ENCODE measurements at regions not wholly inside any gene's neighbourhood (a gene's known extent, or its start where the extent isn't known, plus 50 kb on each side); places are given as distances from the start of the nearest gene placed in this dataset.
"Not testable (repeated sequence)": the region's sequence is repeated elsewhere in the genome, so short reads cannot be mapped to it uniquely, and the experiment has no call there.

DNA sequence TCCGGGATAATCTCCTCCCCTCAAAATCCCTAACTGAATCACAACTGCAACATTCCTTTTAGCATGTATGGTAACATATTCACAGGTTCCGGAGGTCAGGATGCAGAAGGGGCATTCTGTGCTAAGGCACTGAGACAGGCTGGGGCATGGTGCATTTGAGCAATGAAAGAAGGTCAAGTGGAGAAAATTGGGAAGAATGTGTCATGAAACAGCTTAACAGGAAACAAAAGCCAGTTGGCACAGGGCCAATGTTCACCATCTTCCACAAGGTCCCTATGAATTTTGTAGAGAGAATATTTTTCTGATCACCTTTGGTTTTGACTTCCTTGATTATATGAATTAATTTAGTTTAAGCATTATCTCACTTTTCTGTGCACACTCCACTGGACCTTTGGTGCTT is 587.7 kb upstream of the NR2F2 start:
- no peak for DNase-seq (ENCODE audit: low spot score)

- no peak for DNase-seq (ENCODE audit: low spot score)
These were observed 573.3 kb upstream of the NR2F2 start for GRCh38 chr15:95757171-95757570.

GRCh38 chr15:95758451-95758850 is 572.0 kb upstream of the NR2F2 start:
- DNase-seq (ENCODE audit: low spot score) = no peak

DNA sequence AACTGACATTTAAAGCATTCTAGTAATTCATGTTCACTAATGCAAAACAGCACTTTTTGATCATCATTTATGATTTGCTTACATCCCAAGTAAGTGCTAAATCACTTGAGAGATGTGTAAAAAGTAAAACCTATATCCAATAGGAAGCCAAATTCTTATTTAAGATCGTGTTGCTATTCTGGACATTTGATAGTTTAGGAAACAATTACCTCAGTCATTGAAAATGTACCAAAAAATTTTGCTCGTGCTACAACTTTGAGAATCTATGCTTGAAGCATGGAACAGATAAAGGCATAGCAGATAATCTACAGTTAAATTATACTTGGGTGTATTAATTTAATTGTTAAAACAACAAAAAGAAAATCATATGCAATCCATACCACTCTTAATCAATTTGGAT is 571.6 kb upstream of the NR2F2 start:
- DNase-seq (ENCODE audit: low spot score) = no peak

DNA sequence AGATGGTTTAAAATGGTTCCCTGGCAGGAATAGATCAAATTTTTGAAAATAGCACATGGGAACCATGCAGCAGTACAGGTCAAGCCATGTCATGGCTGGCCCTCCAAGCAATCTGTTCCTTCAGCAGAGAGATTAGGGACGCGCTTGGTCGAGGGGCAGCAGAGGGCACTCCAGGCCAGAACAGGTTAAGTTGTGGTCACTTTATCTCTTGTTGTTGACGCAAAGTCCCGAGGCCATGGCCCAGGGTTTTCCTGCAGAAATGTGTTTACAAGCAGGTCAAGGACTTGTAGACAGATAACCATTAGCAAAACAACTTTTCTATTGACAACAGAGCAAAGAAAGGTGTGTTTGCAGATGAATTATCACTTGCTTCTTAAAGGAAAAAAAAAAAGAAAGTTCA is 570.0 kb upstream of the NR2F2 start:
- DNase-seq (ENCODE audit: low spot score) = no peak

- DNase-seq (ENCODE audit: low spot score) = no peak
These were observed 568.9 kb upstream of the NR2F2 start for GRCh38 chr15:95761501-95762165.

DNA sequence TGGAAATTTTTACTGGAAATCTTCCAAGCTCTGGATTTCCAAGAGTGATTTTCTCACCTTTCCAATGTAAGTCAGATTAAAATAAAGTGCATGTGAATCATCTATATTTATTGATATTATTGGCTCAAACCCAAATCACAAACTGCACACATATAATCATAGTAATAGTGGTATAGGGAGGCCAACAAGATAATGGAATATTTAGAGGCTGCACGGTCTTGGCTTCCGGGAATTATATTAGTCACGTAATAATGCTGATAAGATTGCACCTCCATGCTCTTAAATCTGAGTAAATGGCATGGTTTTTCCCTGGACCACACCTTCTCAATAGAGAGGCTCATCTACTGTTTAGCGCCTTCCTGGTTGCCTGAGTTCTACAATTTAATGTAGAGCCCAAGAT is 567.1 kb upstream of the NR2F2 start:
- no peak for DNase-seq (ENCODE audit: low spot score)

DNA sequence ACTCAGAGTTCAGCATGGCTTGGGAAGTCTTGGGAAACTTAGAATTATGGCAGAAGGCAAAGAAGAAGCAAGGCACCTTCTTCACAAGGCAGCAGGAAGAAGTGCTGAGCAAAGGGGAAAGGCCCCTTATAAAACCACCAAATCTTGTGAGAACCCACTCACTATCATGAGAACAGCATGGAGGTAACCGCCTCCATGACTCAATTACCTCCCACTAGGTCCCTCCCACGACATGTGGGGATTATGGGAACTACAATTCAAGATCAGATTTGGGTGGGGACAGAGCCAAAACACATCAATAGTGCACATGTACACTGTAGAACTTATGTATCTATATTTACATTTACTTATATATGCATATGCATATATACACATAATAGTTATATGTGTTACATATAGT is 565.3 kb upstream of the NR2F2 start:
- no peak for DNase-seq (ENCODE audit: low spot score)

GRCh38 chr15:95770196-95770595 is 560.3 kb upstream of the NR2F2 start:
- no peak for DNase-seq (ENCODE audit: low spot score)

GRCh38 chr15:95772982-95773381 is 557.5 kb upstream of the NR2F2 start:
- no peak for DNase-seq (ENCODE audit: low spot score)

DNA sequence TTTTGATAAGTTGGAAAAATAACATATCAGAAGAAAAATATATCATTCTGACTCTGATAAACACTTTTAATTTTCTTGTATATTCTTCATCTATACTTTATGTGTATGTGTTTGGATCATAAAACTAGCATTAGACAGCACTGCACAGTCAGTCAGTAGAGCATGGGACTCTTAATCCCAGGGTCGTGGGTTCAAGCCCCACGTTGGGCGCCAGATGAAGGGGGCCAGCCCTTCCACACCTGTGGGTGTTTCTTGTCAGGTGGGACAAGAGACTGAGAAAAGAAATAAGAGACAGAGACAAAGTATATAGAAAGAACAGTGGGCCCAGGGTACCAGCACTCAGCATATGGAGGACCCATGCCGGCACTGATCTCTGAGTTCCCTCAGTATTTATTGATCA is 546.0 kb upstream of the NR2F2 start:
- no peak for DNase-seq (ENCODE audit: low spot score)

DNA sequence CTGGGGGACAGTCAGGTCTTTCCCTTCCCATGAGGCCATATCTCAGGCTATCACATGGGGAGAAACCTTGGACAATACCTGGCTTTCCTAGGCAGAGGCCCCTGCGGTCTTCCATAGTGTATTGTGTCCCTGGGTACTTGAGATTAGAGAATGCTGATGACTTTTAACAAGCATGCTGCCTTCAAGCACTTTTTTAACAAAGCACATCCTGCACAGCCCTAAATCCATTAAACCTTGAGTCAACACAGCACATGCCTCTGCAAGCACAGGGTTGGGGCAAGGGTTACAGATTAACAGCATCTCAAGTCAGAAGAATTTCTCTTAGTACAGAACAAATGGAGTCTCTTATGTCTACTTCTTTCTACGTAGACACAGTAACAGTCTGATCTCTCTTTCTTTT is 545.2 kb upstream of the NR2F2 start:
- DNase-seq (ENCODE audit: low spot score) = not testable (repeated sequence)

DNA sequence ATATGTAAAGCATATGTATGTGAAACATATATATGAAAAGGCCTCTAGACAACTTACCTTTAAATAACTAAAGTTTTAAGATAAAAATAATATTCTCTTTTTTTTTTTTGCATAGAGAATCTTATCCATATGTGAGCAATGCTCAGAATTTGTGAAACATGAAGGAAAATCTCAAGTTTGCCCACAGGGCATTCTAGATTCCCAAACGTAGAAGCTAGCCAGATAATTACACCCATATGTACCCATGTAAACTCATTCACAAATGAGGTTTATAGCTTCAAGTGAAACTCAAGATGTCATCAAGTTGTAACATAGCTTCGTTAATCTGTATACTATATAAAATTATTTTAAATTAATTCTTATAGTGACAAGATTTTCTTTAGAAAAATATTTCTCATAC is 537.3 kb upstream of the NR2F2 start:
- no peak for DNase-seq (ENCODE audit: low spot score)

DNA sequence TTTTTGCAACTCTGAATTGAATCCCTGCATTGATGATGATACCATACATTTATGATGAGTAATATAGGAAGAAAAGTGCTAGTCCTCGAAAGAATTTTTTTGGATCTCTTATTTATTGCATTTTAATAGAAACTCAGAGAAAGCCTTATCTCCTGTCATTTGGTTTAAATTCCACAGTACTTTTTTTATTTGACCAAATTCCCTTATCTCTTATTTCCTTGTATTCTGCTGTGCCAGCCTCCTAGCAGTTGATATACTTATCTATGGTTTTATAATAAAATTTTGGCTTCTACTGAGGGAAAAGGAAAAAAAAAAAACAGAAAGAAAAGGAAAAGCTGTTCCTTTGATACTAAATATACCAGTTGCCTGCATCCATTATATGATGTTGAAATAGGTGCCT is 535.1 kb upstream of the NR2F2 start:
- no peak for DNase-seq (ENCODE audit: low spot score)

DNA sequence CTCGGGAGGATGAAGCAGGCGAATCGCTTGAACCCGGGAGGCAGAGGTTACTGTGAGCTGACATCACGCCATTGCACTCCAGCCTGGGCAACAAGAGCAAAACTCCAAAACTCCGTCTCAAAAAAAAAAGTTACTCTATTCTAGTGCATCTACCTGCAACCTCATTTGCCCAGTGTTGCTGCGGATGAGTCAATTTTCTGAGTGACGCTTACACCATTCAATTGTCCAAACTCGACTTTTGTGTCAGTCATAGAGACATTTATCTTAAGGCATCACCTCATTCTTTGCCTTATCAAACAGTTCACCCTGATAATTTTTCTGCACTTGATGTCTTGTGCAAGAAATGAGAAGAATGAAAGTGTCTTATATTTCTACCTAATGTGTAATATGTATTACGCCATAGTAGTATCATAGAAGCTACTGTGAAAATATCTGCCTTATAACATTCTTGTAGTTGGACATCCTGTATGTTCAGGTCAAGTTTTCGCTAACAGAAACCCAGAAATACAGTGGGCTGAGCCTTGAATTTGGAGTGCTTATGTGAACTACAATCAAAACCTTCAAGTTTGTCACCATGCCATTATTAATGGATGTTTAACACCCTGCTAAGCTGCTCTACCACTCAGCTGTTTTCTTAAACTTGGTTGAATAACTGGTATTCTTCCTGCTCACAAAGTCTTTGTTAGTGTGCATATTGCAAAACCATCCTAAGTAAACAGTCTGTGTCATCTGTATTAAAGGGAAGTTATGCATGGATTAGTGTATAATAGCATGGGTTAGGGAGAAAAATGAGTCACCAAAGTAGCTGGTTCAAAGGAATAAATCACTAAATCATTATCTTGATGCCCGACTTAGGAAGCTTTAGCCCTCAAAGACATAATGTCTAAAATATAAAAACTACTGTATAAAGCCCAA is 531.0 kb upstream of the NR2F2 start:
- DNase-seq (ENCODE audit: low spot score) = peak; percentile 21

DNA sequence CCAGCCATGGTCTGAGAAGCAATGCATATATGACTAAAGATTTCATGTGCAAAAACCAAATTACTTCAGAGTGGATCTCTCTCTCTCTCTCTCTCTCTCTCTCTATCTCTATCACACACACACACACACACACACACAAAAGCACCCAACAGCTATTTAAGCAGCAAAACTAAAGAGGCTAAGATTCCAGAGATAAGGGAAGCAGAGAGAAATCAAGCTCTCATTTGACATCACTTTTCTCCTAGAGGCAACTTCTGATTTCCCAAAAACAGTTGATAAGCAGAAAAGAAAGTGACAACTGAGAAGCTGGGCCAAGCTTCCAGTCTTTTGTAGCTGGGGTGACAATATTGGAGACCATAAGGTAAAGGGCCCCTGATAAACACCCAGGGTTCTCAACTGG is 526.0 kb upstream of the NR2F2 start:
- DNase-seq (ENCODE audit: low spot score) = no peak

DNA sequence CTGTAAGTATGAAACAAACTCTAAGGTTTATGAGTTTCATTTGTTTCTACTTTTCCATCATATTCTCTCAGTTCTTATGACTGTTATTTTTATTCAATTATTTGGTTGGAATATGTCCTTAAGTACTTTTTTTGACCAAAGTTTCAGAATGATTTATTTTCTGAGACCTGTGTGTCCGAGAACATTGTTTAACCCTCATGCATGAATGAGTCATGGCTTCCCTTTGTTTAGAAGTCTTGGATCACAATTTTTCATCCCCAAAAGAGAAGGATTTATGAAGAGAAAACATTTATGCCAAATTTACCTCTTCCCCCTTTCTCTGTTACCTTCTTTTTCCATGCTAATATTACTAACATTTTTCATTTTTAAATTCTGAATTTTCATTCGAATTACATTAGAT is 518.0 kb upstream of the NR2F2 start:
- DNase-seq (ENCODE audit: low spot score) = no peak

DNA sequence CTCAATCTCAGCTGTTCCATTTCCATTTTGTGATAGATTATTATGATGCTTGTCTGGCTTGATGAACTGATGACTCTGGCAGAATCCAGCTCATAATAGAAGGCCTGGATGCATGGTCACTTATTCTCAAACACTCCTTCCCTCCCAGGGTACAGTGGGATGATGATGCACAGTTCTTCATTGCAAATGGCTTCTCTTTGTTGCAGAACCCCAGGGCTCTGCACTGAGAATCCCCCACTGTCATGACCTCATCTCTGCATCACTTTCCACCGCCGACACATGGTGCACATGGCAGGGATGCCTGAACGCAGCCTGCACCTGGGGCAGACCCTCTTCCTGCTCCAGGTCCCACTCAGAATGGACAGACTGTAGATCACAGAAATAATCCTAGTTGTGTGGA is 515.6 kb upstream of the NR2F2 start:
- DNase-seq (ENCODE audit: low spot score) = no peak

DNA sequence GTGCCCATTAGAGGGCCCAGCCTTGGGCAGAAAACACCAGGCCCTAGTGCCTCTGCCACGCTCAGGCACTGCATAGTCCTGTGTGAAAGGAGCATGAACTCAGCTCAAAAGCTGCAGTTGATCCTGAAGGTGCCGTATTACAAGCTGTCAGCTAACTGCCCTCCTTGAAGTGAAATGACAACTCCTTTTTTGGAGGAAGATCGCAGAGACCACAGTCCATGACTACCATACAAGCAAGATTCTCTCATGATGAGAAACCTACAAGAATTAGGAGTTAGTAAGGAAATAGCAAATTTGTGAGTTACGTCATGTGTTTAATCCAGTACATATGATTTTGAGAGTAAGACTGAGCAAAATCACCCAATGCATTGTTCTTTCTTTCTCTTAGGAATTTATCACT is 513.9 kb upstream of the NR2F2 start:
- no peak for DNase-seq (ENCODE audit: low spot score)

DNA sequence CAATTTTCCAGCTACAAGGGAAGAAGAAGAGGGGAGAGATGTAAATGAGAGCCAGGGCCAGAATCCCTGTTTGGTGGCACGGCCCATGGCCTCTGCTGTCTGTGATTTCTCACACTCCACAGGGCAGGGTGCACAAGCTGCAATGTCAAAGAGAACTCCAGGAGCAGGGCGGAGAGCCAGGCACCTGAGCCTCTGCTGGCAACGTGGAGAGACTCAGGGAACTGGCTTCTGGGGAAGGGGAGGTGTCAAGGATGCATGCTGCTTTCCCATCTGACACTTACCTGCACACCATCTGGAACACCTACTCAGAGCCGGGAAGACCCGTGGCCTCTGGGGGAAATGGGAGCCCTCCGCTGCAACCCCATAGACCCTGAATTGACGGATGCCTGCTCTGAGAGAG is 507.5 kb upstream of the NR2F2 start:
- DNase-seq (ENCODE audit: low spot score) = no peak

DNA sequence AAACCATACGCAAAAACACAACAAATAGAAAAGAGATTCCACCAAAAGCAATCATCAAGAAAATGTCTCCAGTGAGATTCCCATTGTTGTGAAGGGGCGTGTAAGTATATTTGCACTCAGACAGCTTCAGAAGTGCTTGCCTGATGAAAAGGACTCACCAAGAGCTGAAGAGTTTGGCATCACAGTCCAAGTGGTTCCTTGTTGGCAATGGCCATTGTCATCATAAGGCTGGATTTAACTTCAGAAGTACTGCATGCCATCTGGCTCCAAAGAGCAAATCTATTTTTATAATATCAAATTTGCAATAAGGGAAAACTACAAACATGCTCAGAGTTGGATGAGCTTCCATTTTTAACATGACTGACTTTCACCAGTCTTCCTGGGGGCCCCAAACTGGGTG is 505.3 kb upstream of the NR2F2 start:
- no peak for DNase-seq (ENCODE audit: low spot score)

DNA sequence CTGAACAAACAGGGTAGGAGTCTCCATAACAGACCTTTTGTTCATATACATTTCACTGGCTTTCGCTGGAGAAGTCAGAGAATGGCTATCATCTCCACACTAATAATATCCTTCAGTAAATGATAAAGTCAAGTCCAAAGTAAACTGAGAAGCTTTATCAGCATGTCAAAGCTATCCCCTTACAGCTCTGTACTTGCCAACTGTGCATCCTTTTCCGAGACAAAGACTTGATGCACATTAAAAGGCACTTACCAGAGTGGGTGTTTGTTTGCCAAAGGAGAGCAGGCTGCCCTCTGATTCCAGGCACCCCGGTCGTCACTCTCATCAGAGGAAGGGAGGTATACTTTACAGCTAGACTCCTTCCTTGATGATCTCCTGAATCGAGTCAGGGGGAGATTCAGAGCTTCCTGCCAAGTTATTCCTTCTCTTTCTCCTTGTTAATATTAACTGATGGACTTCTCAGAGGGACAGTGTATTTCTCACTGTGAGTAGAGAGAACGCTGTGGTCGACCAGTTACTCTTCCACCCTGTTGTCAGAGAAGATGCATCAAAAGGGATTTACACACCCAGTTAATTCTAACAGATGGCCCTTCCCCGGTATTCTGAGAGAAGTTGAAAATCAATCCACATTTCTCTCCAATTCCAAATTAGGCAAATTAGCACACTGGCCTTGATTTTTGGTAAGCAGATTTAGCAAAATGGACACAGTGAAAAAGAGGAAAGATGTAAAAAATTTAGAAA is 504.7 kb upstream of the NR2F2 start:
- no peak for DNase-seq (ENCODE audit: low spot score)
